GM19467 (cell line): ENCODE measurements at regions not wholly inside any gene's neighbourhood (a gene's known extent, or its start where the extent isn't known, plus 50 kb on each side); places are given as distances from the start of the nearest gene placed in this dataset.
"Not testable (repeated sequence)": the region's sequence is repeated elsewhere in the genome, so short reads cannot be mapped to it uniquely, and the experiment has no call there.

Source experiments
- ATAC-seq: cut with Tn5 transposase; IDR thresholded peaks from one replicate; pipeline ENCODE4 v1.9.1; 2021; ENCODE audit warnings: mild to moderate bottlenecking, moderate library complexity; ENCODE audit not compliant: unreplicated experiment

DNA sequence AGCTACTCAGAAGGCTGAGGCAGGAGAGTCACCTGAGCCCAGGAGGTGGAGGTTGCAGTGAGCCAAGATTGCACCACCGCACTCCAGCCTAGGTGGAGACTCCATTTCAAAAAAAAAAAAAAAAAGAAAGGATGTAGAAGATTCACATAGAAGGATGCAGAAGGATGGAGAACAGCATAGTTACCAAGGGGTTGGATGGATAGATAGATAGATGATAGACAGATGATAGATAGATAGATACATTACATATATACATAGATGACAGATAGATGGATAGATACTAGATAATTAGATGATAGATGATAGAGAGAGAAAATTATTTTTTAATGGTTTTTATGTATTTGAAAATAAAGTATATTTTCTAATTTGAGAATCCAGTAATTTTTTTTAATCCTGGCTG lies 160.7 kb upstream of the ARID1B start:
- no peak for ATAC-seq

DNA sequence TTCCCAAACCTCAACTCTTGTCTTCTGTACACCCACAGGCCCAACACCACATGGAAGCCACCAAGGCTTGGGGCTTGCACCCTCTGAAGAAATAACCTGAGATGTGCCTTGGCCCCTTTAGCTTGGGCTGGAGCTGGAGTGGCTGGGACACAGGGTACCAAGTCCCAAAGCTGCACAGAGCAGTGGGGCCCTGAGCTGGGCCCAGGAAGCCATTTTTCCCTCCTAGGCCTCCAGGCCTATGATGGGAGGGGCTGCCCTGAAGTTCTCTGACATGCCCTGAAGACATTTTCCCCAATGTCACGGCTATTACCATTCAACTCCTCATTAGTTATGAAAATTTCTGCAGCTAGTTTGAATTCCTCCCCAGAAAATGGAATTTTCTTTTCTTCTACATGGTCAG lies 163.2 kb upstream of the ARID1B start:
- no peak for ATAC-seq

DNA sequence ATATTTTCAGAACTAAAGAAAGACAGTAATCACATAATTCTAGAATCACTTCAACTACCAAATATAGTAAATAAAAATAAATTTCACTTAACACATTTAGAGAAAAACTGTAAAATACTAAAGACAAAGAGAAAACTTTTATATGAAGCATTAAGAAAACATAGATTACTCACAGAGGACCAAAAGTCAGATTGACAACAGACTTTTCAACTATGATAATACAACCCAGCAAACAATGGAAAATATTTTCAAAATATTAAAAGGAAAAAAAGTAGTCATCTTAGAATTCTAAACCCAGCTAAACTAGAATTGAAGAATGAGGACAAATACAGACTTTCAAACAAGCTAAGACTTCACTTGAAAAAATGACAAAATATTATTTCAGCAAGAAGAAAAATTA lies 164.8 kb upstream of the ARID1B start:
- no peak for ATAC-seq

DNA sequence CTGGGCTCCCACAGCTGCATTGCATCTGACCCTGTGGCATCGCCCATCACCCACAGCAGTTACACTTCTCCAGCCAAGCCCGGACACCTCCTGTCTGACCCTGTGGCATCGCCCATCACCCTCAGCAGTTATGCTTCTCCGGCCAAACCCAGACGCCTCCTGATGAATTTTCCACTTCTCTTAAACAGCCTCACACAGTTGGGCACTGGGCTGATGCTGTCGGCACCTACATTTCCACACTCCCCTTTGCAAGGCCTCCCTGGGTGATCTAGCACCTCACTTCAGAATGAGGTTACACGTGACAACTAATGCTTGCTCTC lies 175.2 kb upstream of the ARID1B start:
- no peak for ATAC-seq

DNA sequence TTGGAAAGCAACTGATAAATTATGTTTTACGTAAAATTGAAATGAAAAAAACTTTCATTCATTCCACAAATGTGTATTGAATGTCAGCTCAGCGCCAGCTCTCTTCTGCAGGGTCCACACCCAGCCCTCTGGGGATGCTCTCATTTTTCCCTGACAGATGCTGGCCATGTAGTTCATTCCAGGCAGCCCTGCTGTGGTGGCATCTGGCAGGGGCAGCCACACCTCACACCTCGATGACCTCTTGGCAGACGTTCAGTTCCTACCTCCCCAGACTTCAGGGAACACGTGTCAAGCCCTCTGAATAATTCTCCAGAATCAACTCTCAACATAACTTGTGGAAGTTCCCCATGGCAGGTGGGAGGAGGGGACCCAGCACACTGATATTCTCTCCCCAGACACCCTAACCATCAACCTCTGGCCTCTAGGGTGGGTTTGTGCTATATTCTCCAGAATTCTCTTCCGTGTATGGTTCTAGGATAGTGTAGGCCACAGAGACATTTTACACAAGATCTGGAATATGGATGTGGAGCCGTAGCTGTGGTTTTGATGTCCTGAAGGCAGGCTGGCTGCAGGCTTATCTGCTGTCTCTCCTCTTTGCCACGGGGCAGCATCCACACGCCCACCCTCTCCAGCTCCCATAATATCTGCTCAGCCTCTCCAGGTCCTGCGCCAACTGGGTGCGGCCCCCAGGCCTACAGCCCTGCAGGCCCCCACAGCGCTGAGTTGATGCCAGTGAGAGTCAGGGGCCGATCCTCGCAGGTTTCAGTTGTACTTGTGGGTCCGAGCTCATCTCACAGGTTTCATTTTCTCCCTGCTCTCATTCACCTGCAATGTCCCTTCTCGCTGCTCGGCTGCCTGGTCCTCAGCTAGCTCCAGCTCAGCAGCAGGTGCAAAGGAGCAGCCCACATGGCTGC lies 175.8 kb upstream of the ARID1B start:
- no peak for ATAC-seq

DNA sequence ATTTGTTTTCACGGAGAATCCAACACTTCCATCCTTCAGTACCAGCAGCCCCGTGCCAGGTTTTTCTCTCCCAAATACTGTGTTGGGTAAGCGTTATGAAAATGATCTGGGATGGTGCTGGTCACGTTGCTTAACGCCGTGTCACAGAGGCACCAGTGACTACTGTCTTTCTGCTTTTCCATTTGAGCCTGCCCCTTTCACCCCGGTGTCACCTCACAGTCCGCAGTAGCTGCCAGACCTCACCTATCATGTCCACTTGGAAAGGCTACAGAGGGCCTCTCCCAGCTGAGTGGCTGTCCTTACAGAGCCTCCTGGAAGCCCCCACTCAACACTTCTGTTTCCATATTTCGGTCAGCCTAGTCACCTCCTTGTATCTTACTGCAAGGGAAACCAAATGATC lies 176.5 kb upstream of the ARID1B start:
- ATAC-seq: no peak

DNA sequence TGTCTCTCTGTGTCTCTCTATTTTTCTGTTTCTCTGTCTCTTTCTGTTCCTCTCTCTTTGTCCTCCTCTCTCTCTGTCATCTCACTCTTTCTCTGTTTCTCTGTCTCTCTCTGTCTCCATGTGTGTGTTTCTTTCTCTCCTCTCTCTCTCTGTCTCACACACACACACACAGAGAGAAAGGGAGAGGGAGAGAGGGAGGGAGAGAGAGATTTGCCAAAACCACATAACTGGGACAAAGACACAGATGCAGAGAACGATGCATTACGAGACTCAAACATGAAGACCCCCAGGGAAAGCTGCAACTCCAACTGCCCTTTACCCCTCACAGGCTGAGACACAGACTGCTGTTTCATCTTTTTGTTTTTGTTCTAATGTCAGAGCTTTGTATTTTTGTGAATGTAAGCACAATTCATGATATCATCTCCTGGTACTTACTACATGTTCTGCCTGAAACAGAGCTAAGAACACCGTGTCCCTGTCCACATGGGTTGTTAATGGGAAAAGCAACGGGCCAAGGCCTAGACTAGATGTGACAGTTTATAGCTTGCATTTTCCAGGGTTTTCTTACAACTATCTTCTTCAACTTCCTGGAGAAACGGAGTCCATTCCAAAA lies 177.1 kb upstream of the ARID1B start:
- ATAC-seq: no peak

DNA sequence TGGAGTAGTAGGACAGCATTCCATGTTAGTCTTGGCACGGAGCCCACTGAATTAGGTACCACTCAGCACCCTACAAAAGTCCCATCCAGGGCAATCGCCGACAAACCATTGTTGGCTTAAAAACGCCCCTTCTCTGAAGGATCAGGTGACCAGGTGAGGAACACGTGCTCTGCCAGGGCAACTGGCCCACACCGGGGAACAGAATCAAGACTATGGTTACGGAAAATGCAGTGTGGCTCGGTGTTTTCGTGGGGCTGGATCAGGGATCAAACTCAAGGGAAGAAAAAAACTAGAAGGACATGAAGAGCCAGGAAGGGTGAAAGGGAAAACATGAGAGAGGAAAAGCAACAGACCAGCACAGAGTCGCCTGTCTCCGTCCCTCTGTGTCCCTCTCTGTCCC lies 177.8 kb upstream of the ARID1B start:
- no peak for ATAC-seq

DNA sequence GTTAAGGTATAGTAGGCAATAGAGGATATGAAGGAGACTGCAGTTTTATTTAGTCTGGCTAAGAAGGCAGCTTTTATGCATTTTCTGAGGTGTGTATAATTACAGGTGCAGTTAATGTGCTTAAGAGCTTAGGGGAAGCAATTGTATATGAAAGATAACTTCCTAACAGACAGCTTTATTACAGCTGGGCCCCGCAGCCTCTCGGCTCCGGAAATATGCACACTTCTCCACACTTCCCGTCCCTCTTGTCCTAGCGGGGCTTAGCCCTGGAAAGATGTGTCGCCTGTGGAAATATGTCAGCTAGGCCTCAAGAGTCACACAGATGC lies 178.4 kb upstream of the ARID1B start:
- ATAC-seq: no peak

DNA sequence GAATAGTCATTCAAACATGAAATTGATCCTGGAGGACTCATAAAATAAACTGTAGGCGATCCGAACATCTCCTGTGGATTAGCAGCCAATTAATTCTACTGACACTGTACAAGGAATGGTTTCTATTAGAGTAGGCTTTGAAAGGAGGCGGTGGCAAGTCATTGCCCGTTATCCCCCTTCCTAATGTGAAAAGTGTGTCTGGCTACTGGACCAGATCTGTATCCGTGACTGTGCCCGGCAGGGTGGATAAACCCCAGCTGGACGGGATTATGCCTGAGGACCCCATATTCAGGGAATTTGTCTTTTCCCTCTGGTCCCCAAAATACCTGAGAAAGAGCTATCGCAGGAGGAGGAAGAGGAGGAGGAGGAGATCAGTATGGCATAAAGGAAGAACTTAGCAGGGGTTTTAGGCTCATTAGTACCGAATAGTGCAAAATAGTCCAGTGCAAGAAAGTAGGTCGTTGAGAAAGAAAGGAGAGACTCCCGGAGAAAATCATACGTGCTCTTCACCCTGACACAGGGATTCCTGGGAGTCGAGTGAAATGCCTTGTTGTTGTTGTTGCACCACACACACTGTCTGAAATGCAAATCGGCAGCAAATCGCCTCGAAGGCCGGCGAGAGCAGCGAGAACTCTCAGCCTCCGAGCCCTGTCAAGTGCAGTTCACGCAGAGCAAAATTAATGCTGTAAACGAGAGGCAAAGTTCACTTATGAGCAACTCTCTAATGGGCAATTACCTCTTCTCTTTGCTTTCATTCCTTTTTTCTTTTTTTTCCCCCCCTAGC lies 178.9 kb upstream of the ARID1B start:
- ATAC-seq: no peak

DNA sequence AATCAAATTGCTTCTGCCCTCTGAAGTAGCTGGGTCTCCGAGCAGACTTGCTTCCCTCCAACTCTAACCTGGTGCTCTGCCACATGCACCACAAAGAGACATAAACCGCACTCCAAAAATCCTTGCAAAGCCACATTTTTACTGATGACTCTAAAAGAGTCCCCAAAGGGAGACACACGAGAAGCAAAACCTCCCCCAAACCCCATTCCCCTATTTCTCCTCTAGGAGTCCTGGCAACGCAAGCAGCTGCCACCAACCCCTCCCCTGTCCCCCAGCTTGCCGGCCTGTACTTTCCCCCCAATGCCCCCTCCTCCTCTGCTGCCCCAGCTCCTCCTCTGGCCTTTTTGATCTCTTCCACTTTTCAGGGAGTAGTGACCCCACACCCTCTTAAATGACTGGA lies 180.1 kb upstream of the ARID1B start:
- ATAC-seq: no peak

DNA sequence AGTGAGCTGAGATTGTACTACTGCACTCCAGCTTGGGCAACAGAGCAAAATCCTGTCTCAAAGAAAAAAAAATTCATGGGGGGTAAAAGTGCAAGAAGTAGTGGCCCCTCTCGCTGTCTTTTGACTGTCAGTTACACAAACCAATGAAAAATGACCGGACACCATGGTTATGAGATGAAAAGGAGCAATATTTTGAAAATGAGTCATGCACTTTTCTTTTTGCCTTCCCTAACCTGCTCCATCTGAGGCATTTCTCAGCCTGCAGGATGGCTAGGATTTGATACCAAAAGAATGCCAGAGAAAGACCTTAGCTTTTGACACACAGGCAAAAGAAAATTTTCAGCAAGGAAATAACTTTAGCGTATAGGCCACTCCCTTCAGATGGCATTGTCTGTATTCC lies 181.7 kb upstream of the ARID1B start:
- ATAC-seq: no peak

DNA sequence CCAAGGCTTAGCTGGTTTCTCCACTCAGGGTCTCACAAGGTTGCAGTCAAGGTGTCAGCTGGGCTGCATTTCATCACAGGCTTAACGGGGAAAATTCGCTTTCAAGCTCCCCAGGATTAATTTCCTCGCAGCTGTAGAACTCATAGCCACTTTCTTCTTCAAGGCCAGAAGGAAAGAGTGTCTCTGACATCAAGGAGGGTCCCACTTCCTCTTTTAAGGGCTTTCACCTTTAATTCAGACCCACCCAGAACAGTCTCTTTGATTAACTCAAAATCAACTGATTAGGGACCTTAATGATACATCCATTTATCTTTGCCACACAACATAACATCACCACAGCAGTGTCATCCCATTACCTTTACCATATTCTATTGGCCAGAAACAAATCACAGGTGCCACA lies 183.3 kb upstream of the ARID1B start:
- ATAC-seq: no peak

DNA sequence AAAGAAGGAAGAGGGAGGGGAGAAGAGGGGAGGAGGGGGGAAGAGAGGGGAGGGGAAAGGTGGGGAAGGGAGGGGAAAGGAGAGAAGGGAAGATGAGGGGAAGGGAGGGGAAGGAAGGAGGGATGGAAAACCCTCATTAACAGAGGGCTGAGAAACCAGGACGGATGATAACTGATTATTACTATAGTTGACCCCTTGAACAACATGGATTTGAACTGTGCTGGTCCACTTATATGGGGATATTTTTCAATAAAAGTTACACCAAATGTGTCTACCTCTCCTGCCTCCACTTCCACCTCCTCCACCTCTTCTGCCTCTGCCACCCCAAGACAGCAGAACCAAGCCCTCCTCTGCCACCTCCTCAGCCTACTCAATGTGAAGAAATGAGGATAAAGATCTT lies 184.1 kb upstream of the ARID1B start:
- ATAC-seq: no peak

DNA sequence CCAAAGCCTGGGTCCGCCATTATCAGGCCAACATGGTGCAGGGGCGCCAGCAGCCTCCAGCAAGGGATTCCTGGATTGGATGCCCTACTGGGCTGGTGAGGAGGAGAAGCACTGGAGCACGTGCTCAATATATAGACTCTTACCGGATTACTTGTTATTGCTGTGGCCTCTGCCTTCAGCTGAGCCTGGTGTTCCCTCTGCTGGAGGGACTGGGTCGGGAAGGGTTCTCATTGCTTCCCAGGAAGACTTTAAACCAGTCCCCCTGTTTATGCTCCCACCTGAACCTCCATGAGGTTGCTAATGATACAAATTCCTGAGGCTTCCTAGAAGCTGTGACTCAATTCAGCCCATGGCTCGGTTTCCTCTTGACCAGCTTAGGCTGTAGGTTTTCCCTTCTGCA lies 186.7 kb upstream of the ARID1B start:
- no peak for ATAC-seq

DNA sequence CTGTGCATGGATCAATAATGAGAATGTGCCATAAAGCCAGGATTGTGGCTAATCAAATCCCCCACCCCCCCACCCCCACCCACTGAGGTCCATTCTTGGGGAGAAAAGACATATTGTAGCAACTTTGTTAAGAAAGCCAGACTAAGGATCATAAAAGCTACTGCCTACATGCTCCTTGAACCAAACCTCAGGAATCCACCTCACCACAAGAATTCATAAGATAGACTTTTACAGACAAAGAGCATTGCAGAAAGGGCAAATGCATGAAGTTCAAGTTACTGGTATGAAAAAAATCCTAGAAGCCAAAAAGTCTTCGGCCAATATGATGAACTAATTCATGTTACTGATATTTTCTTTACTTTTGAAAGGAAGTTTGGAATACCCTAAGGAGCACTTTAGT lies 187.9 kb upstream of the ARID1B start:
- ATAC-seq: no peak

DNA sequence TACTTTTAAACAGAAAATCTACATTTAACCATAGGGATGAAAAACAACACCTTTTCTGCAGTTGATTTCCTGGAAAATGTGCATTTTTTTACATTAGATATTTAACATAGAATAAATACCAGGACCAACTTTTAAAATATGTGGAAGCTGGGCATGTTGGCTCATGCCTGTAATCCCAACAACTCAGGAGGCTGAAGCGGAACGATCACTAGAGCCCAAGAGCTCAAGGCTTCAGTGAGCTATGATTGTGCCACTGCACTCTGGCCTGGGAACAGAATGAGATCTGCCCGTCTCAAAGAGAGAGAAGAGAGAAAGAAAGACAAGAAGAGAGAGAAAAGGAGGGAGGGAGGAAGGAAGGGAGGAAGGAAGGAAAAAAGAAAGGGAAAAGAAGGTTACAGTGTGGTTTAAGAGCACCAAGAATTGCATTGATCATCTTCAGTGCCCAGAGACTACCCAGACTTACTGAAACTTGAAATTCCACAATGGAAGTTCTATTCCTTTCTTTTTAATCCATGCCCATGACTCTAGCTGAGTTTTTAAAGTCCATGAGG lies 189.4 kb upstream of the ARID1B start:
- no peak for ATAC-seq

DNA sequence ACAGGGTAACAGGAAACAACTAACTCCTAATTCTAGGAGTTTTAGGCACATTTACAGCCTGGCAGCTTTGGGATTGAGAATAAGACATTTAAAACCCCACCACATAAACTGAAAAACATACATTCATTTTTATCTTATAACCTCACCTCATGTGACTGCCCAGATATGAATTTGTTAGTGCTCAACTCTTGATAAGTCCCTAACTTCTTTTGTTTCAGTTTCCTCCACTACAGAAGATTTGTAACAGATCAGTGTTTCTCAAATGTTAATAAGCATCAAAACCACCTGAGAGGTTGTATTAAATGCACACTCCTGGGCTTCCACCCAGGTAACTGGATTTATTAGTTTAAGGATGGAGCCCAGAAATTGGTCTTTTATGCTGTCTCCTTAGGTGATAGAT lies 190.1 kb upstream of the ARID1B start:
- no peak for ATAC-seq

DNA sequence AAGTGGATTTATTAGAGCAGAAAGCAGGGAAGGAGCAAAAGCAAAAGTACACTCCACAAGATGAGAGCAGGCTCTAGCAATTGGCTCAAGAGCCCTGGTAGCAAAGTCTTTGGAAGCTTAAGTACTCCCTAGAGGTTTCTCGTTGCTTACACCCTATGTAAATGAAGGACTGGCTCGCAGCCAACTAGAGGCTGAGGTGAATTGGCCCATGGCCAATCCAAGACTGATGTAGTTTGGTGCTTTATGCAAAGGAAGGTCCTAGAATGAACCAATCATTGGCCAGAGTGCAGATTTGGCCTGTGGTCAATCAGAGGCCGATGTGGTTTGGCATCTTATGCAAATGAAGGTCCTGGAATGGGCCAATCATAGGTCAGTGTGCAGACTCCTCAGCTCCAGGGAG lies 191.3 kb upstream of the ARID1B start:
- ATAC-seq: no peak

DNA sequence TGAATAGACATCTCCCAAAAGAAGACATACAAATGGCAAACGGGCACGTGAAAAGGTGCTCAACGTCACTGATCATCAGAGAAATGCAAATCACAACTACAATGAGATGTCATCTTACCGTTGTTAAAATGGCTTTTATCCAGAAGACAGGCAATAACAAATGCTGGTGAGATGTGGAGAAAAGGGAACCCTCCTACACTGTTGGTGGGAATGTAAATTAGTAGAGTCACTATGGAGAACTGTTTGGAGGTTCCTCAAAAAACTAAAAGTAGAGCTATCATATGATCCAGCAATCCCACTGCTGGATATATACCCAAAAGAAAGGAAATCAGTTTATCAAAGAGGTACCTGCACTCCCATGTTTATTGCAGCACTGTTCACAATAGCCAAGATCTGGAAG lies 193.1 kb upstream of the ARID1B start:
- not testable (repeated sequence) for ATAC-seq

DNA sequence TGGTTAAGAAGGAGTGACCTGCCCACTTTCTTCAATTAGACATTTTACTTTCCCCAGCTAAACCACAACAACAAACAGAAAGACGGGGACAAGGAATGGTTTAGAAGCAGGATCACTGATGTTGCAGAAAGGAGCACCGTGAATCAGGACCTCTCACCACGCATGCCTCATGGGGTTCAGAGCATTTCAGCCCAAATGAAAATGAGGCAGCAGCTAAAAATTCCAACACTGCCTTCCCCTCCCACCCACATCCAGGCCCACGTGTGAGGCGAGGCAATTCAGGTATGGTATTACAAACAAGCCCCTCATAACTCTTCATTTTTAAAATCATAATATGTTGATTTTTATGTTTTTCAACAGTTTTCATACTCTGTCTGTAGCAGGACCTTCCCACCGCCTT lies 194.1 kb upstream of the ARID1B start:
- ATAC-seq: no peak

DNA sequence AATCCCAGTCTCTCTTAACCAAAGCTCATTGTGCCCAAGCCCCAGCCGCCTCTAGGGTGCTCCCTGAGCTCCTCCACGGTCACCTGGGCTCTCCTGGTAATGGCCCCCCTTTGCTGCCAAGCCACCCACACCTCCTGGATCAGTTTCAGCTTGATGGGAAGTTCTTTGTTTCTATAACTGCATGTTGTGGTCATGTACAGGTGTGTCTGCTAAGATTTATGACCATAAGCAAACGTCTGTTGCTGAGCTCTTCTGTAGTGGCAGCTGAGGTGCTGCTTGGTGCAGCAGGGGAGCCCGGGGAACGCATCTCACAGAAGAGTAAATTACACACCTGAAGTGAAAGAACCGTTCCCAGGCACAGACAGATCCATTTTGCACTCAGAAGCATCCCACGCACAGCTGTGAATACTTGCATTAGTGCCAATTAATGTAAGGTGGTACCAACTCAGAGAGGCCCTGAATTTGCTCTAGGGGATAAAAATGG lies 194.6 kb upstream of the ARID1B start:
- ATAC-seq: no peak
